Activated CD4-positive, alpha-beta T cell treated with anti-CD3 and anti-CD28 coated beads, Interleukin-2, amount 10 ng/mL, durations not matched to agents 7 days and 5 days (primary cell): ENCODE measurements at regions not wholly inside any gene's neighbourhood (a gene's known extent, or its start where the extent isn't known, plus 50 kb on each side); places are given as distances from the start of the nearest gene placed in this dataset.

Experiments
- CTCF ChIA-PET: fragments of 350-600 bp; sonication (Branson Sonifier 250); formaldehyde crosslinking; loops from one replicate; lab custom pipeline; 2021; ENCODE audit warnings: antibody characterized with exemption; lab: Charles Lee
- POLR2A ChIA-PET: fragments of 350-600 bp; sonication (Branson Sonifier 250); formaldehyde crosslinking; loops from one replicate; lab custom pipeline; 2021; ENCODE audit warnings: antibody characterized with exemption; lab: Charles Lee
- DNase-seq: peaks from one replicate; pipeline ENCODE4 v3.0.0-alpha.2; 2020
- H3K27ac Mint-ChIP-seq: one replicate; pipeline ENCODE4 v1.8.0; 2021; ENCODE audit warnings: mild to moderate bottlenecking, moderate library complexity, mixed read lengths
- H3K27me3 Mint-ChIP-seq: one replicate; pipeline ENCODE4 v1.8.0; 2021; ENCODE audit warnings: mixed read lengths
- H3K36me3 Mint-ChIP-seq: one replicate; pipeline ENCODE4 v1.8.0; 2021; ENCODE audit warnings: low read depth, mixed read lengths
- H3K4me1 Mint-ChIP-seq: one replicate; pipeline ENCODE4 v1.8.0; 2021; ENCODE audit warnings: mixed read lengths
- H3K4me3 Mint-ChIP-seq: one replicate; pipeline ENCODE4 v1.8.0; 2021; ENCODE audit warnings: mild to moderate bottlenecking, moderate library complexity, mixed read lengths
- H3K9me3 Mint-ChIP-seq: one replicate; pipeline ENCODE4 v1.8.0; 2021; ENCODE audit warnings: mixed read lengths

DNA sequence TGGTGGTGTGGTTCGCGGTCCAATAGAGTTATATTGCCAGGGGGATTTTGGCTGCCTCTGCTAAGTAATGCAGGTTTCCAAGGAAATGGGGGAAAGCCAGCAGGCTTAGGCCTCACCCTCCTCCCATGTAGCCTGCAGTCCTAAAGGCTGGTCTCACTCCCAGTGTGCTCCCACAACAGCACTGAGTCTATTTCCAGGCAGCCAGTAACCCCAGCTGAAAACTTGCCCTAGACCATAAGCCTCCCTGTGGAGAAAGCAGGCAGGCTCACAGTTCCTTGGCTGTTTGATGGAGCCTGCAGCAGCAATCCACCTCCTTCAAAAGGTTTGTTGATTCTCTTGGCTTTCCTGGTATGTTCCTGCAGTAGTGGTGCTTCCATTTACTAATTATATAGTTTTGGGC is 220.0 kb upstream of the ZNF804B start:
- no peak for DNase-seq
- Mint-ChIP-seq H3K27ac (no peak overlapping the region), H3K9me3 (peaks cover 6% of the 10 kb centered on the region), H3K36me3 (no peaks in the 10 kb centered on the region), H3K4me1 (no peaks in the 10 kb centered on the region), H3K27me3 (no peaks in the 10 kb centered on the region), H3K4me3 (no peak overlapping the region)
- POLR2A ChIA-PET, result no interaction called here
- CTCF ChIA-PET, result interaction anchor here (0.5 kb wide), 1 partner anchor 1035 kb away, joined by 4 read pairs; no protein-coding TSS in a partner anchor

DNA sequence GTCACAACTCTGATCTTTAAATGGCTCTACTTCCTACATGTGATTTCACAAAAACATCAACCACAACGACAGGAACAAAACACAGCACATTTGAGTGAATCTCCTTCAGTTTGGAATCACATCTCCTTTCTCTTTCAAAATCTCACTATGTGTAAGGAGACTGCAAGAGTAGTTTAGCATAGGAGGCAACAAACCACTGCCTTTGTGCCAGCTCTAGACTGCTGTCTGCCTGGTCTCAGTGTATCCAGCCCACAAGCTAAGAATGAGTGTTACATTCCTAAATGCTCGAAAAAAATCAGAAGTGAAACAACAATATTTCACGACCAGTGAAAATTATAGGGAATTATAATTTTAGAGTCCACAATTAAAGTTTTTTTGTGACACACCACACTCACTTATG is 217.0 kb upstream of the STEAP4 start:
- no peak overlapping the region for H3K27ac Mint-ChIP-seq
- H3K36me3 Mint-ChIP-seq, result no peaks in the 10 kb centered on the region
- H3K4me1 Mint-ChIP-seq, result no peaks in the 10 kb centered on the region
- H3K4me3 Mint-ChIP-seq, result no peak overlapping the region
- H3K27me3 Mint-ChIP-seq, result no peaks in the 10 kb centered on the region
- CTCF ChIA-PET, result no interaction called here
- H3K9me3 Mint-ChIP-seq, result peaks cover 3% of the 10 kb centered on the region
- no peak for DNase-seq
- POLR2A ChIA-PET, result no interaction called here

DNA sequence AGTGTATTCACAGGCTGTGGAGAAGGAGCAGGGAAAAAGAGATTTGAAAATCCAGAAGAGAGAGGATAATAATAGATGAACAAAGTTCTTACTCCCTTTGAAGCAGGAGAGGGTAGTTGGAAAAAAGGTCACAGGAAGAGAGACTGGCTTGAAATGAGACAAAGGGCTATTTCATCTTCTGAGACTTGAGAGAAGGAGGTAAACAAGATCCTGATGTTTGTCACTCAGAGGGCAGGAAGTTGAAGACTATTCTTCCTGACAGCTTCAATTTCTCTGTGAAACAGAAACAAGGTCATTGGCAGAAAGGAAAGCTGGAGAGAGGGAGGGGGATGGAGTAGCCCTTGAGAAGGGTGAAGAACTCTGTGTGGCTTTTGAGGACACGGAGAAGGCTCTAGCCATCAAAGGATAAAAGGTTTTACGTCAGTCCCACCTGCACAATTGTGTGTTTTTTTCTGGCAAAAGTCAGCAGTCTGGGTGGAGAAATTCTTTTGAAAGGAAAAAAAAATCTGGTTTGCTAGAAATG is 216.1 kb upstream of the STEAP4 start:
- H3K4me3 Mint-ChIP-seq, result no peak overlapping the region
- no peak overlapping the region for H3K27ac Mint-ChIP-seq
- no peaks in the 10 kb centered on the region for H3K27me3 Mint-ChIP-seq
- H3K9me3 Mint-ChIP-seq, result peaks cover 3% of the 10 kb centered on the region
- H3K36me3 Mint-ChIP-seq, result no peaks in the 10 kb centered on the region
- no peaks in the 10 kb centered on the region for H3K4me1 Mint-ChIP-seq
- DNase-seq, result no peak
- ChIA-PET POLR2A (no interaction called here), CTCF (no interaction called here)

- POLR2A ChIA-PET, result no interaction called here
- CTCF ChIA-PET, result interaction anchor here (0.9 kb wide), 1 partner anchor 9 kb away, joined by 4 read pairs; no protein-coding TSS in a partner anchor
- Mint-ChIP-seq H3K36me3 (no peaks in the 10 kb centered on the region), H3K9me3 (no peaks in the 10 kb centered on the region), H3K27ac (no peak overlapping the region), H3K4me1 (no peaks in the 10 kb centered on the region), H3K27me3 (no peaks in the 10 kb centered on the region), H3K4me3 (no peak overlapping the region)
- DNase-seq, result no peak
Measured at GRCh38 chr7:88516429-88516828, 209.7 kb upstream of the STEAP4 start.

DNA sequence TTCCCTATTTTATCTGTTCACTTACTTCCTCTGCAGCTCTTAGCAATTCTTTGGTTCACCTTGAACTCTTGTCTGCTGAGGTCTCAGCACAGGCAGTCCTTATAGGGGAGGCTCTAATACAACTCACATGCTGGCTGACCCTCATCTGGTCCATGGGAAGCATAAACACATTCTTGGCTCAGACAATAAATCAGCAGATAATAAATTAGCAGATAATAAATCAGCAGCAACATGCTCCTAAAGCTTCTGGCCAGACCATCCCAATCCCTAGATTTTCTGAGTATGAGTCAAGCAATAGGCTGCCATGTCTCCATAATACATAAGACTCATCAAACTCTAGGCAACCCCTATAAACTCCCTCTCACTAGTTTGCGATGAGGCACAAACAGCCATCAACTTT is 208.6 kb upstream of the STEAP4 start:
- DNase-seq, result no peak
- ChIA-PET CTCF (no interaction called here), POLR2A (no interaction called here)
- no peaks in the 10 kb centered on the region for H3K9me3 Mint-ChIP-seq
- H3K36me3 Mint-ChIP-seq, result no peaks in the 10 kb centered on the region
- H3K4me1 Mint-ChIP-seq, result no peaks in the 10 kb centered on the region
- no peak overlapping the region for H3K4me3 Mint-ChIP-seq
- H3K27me3 Mint-ChIP-seq, result no peaks in the 10 kb centered on the region
- no peak overlapping the region for H3K27ac Mint-ChIP-seq

DNA sequence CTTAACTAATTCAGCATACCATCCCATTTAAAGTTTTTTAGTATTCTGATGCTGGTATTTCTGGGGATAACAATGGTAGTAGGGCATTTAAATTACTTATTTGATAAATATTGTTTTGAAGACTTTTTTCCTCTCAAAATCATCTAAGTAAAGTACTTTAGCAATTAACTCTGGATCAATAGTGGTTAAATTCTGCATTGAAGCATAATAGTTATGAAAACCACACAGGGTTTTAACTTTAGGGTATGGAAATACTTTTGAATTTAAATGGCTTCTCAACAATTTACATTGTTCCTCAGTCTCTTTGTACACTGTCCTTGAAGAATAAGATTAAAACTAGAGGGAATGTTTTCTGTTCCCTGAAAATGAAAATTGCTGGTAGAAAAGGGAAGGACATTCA is 202.6 kb upstream of the STEAP4 start:
- H3K27me3 Mint-ChIP-seq, result no peaks in the 10 kb centered on the region

GRCh38 chr7:88500131-88500530 is 193.4 kb upstream of the STEAP4 start:
- Mint-ChIP-seq H3K27ac (no peak overlapping the region), H3K36me3 (no peaks in the 10 kb centered on the region), H3K4me1 (no peaks in the 10 kb centered on the region), H3K9me3 (peaks cover 2% of the 10 kb centered on the region), H3K4me3 (no peak overlapping the region), H3K27me3 (no peaks in the 10 kb centered on the region)
- DNase-seq, result no peak
- CTCF ChIA-PET, result no interaction called here
- POLR2A ChIA-PET, result no interaction called here

More for the DNA sequence above, 202.6 kb upstream of the STEAP4 start:
- no peaks in the 10 kb centered on the region for H3K9me3 Mint-ChIP-seq
- no peaks in the 10 kb centered on the region for H3K4me1 Mint-ChIP-seq
- DNase-seq, result no peak
- ChIA-PET POLR2A (no interaction called here), CTCF (no interaction called here)
- no peaks in the 10 kb centered on the region for H3K36me3 Mint-ChIP-seq
- no peak overlapping the region for H3K4me3 Mint-ChIP-seq
- H3K27ac Mint-ChIP-seq, result no peak overlapping the region

DNA sequence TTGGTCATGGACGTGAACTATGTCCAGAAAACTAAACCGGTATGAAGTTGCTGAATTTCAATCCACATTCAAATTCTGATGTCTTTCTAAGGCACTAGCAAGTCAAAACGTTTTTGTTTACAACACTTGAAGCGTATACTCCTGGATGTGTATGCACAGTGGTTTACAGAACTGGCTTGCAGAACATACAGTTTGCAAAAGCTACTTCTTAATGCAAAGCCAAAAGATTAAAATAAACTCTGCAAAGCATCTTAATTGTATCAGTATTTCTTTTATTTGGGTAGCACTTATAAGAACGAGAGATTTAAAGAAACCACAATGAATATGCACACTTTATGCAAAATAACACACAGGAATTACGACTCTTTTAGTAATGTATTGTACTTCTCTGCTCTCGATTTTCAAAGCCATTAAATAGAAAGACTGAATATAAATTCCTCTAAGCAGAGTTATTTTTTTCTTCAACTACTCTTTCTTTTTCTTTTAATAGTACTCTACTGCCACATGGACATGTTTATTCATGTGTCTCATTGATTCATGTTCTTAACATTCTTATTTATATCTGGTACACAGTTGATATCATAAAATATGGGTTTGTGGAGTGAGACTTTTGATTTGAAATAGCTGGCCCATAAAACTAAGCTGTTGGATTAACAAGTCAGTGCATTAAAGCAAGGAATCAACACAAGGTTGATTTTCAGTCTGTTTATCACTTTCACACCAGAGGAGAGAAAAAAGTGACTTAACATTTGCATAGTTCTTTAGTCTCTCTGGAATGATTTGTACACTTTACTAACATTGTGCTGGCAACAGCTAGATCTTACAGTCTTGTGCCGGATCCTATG is 189.4 kb upstream of the STEAP4 start:
- no peaks in the 10 kb centered on the region for H3K36me3 Mint-ChIP-seq
- no peaks in the 10 kb centered on the region for H3K9me3 Mint-ChIP-seq
- H3K4me1 Mint-ChIP-seq, result no peaks in the 10 kb centered on the region
- no peaks in the 10 kb centered on the region for H3K27me3 Mint-ChIP-seq
- H3K4me3 Mint-ChIP-seq, result no peak overlapping the region
- no peak overlapping the region for H3K27ac Mint-ChIP-seq
- ChIA-PET POLR2A (no interaction called here), CTCF (no interaction called here)
- DNase-seq, result no peak

GRCh38 chr7:88492153-88492552 is 185.5 kb upstream of the STEAP4 start:
- H3K4me1 Mint-ChIP-seq, result no peaks in the 10 kb centered on the region
- no peak for DNase-seq
- ChIA-PET POLR2A (no interaction called here), CTCF (no interaction called here)
- H3K36me3 Mint-ChIP-seq, result no peaks in the 10 kb centered on the region
- no peak overlapping the region for H3K4me3 Mint-ChIP-seq
- no peaks in the 10 kb centered on the region for H3K9me3 Mint-ChIP-seq
- no peaks in the 10 kb centered on the region for H3K27me3 Mint-ChIP-seq
- no peak overlapping the region for H3K27ac Mint-ChIP-seq

DNA sequence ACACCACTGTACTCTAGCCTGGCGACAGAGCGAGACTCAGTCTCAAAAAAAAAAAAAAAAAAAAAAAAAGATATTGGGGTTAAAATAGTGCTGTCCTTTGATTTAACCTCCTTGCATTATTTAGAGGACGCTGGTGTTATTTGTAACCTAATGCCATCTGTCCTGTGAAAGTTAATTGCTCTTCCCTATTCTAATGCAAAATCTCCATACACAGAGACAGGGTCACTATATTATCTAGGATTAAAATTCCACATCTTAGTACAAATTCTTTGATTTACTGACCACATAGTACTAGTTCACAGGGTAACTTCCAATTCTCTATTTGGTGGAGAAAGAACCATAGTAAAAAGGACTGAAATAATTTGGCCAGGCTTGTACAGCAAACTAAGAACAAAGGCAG is 184.2 kb upstream of the STEAP4 start:
- no peak for DNase-seq
- CTCF ChIA-PET, result no interaction called here
- Mint-ChIP-seq H3K36me3 (no peaks in the 10 kb centered on the region), H3K4me1 (no peaks in the 10 kb centered on the region), H3K4me3 (no peak overlapping the region), H3K9me3 (no peaks in the 10 kb centered on the region), H3K27ac (no peak overlapping the region), H3K27me3 (no peaks in the 10 kb centered on the region)
- POLR2A ChIA-PET, result no interaction called here

GRCh38 chr7:88490161-88490560 is 183.5 kb upstream of the STEAP4 start:
- H3K4me1 Mint-ChIP-seq, result no peaks in the 10 kb centered on the region
- CTCF ChIA-PET, result no interaction called here
- H3K36me3 Mint-ChIP-seq, result no peaks in the 10 kb centered on the region
- H3K9me3 Mint-ChIP-seq, result no peaks in the 10 kb centered on the region
- H3K27me3 Mint-ChIP-seq, result no peaks in the 10 kb centered on the region
- H3K27ac Mint-ChIP-seq, result no peak overlapping the region
- no peak overlapping the region for H3K4me3 Mint-ChIP-seq
- DNase-seq, result no peak
- POLR2A ChIA-PET, result no interaction called here

DNA sequence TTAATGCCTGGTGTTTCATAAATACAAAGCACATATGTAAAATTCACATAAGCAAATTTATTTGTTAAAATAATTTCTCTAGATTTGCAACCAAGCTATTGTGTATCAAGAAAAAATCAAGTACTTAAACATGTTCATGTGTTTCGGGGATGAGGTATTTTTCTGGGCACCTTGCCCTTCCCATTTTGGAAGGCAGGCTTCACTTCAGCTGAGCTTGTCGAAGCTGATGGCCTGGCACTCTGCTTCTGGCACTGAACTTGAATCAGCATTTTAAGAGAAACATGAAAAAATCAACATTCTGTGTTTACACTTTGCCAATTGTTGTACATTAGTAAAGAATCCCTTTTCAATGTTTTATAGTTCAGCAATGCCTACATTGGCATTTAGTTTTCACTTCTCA is 179.1 kb upstream of the STEAP4 start:
- Mint-ChIP-seq H3K27me3 (no peaks in the 10 kb centered on the region), H3K4me1 (no peaks in the 10 kb centered on the region), H3K9me3 (no peaks in the 10 kb centered on the region), H3K36me3 (no peaks in the 10 kb centered on the region), H3K4me3 (no peak overlapping the region), H3K27ac (no peak overlapping the region)
- CTCF ChIA-PET, result no interaction called here
- POLR2A ChIA-PET, result no interaction called here
- DNase-seq, result no peak

- DNase-seq, result no peak
- Mint-ChIP-seq H3K27me3 (no peaks in the 10 kb centered on the region), H3K9me3 (no peaks in the 10 kb centered on the region), H3K36me3 (no peaks in the 10 kb centered on the region), H3K27ac (no peak overlapping the region), H3K4me1 (no peaks in the 10 kb centered on the region), H3K4me3 (no peak overlapping the region)
- CTCF ChIA-PET, result no interaction called here
- POLR2A ChIA-PET, result no interaction called here
Measured at GRCh38 chr7:88484551-88484950, 177.9 kb upstream of the STEAP4 start.

- POLR2A ChIA-PET, result no interaction called here
- H3K27me3 Mint-ChIP-seq, result no peaks in the 10 kb centered on the region
- DNase-seq, result no peak
- H3K4me1 Mint-ChIP-seq, result no peaks in the 10 kb centered on the region
- H3K27ac Mint-ChIP-seq, result no peak overlapping the region
- no peaks in the 10 kb centered on the region for H3K36me3 Mint-ChIP-seq
- CTCF ChIA-PET, result no interaction called here
- no peak overlapping the region for H3K4me3 Mint-ChIP-seq
- no peaks in the 10 kb centered on the region for H3K9me3 Mint-ChIP-seq
Measured at GRCh38 chr7:88480896-88481295, 174.2 kb upstream of the STEAP4 start.
